ENCODE measurements at regions not wholly inside any gene's neighbourhood (a gene's known extent, or its start where the extent isn't known, plus 50 kb on each side); places are given as distances from the start of the nearest gene placed in this dataset.

DNA sequence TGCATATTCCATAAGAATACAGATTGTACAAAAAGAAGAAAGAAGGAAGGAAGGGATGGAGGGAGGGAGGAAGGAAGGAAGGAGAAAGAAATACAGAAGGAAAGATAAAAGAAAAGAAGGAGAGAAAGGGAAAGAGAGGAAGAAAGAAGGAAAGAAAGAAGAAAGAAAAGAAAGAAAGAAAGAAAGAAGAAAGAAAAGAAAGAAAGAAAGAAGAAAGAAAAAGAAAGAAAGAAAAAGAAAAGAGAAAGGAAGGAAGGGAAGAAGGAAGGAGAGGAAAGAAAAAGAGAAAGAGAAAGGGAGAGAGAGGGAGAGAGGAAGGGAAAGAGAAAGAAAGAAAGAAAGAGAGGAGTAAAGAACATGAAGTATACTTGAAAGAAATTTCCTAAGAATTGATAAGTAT, 577.9 kb upstream of the ALCAM start:
- TF ChIP-seq EZH2phosphoT487 (IDR thresholded peaks at IDR 0.05; ENCODE audit: low read length) (no peak), EZH2 (optimal IDR thresholded peaks at IDR 0.05; ENCODE audit: low read depth, low read length) (no peak)
- TF ChIP-seq, protein P1, sequence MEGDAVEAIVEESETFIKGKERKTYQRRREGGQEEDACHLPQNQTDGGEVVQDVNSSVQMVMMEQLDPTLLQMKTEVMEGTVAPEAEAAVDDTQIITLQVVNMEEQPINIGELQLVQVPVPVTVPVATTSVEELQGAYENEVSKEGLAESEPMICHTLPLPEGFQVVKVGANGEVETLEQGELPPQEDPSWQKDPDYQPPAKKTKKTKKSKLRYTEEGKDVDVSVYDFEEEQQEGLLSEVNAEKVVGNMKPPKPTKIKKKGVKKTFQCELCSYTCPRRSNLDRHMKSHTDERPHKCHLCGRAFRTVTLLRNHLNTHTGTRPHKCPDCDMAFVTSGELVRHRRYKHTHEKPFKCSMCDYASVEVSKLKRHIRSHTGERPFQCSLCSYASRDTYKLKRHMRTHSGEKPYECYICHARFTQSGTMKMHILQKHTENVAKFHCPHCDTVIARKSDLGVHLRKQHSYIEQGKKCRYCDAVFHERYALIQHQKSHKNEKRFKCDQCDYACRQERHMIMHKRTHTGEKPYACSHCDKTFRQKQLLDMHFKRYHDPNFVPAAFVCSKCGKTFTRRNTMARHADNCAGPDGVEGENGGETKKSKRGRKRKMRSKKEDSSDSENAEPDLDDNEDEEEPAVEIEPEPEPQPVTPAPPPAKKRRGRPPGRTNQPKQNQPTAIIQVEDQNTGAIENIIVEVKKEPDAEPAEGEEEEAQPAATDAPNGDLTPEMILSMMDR (IDR thresholded peaks at IDR 0.05; ENCODE audit: low read length) = no peak

All from MM.1S (cell line).